Pulmonary artery endothelial cell (primary cell): ENCODE measurements at regions not wholly inside any gene's neighbourhood (a gene's known extent, or its start where the extent isn't known, plus 50 kb on each side); places are given as distances from the start of the nearest gene placed in this dataset.
"Not testable (repeated sequence)": the region's sequence is repeated elsewhere in the genome, so short reads cannot be mapped to it uniquely, and the experiment has no call there.

Source experiments
- DNase-seq: peaks from one replicate; pipeline ENCODE4 v3.0.0-alpha.2; 2011; ENCODE audit warnings: low read depth, low spot score

- DNase-seq = no peak
These were observed 65.1 kb upstream of the PMEPA1 start for GRCh38 chr20:57774951-57775350.

GRCh38 chr20:57774111-57774880 lies 64.5 kb upstream of the PMEPA1 start:
- DNase-seq = no peak

- DNase-seq = no peak
These were observed 63.4 kb upstream of the PMEPA1 start for GRCh38 chr20:57773059-57773815.

GRCh38 chr20:57772349-57772964 lies 62.6 kb upstream of the PMEPA1 start:
- no peak for DNase-seq

GRCh38 chr20:57770852-57771720 lies 61.3 kb upstream of the PMEPA1 start:
- no peak for DNase-seq

- DNase-seq = not testable (repeated sequence)
These were observed 60.6 kb upstream of the PMEPA1 start for GRCh38 chr20:57770401-57770800.

GRCh38 chr20:57769756-57770155 lies 59.9 kb upstream of the PMEPA1 start:
- DNase-seq = peak; percentile 61

GRCh38 chr20:57768519-57768918 lies 58.7 kb upstream of the PMEPA1 start:
- DNase-seq = no peak

- DNase-seq = peak; percentile 40
These were observed 57.6 kb upstream of the PMEPA1 start for GRCh38 chr20:57767441-57767840.

GRCh38 chr20:57763235-57763595 lies 53.4 kb upstream of the PMEPA1 start:
- DNase-seq = no peak

- no peak for DNase-seq
These were observed 52.9 kb upstream of the PMEPA1 start for GRCh38 chr20:57762531-57763234.

- no peak for DNase-seq
These were observed 51.6 kb upstream of the PMEPA1 start for GRCh38 chr20:57761413-57761734.

- no peak for DNase-seq
These were observed 51.0 kb upstream of the PMEPA1 start for GRCh38 chr20:57760698-57761412.

- DNase-seq = no peak
These were observed 49.9 kb upstream of the PMEPA1 start for GRCh38 chr20:57759724-57760123.
